Thymus (tissue), 11 donors: ENCODE measurements at regions not wholly inside any gene's neighbourhood (a gene's known extent, or its start where the extent isn't known, plus 50 kb on each side); places are given as distances from the start of the nearest gene placed in this dataset.

Experiments used
- DNase-seq, 9 donors: peaks; one replicate each; pipeline ENCODE4 v3.0.0-alpha.2; 2013; ENCODE audit warnings: low spot score in 9 of 9, low read depth in 6 of 9, missing footprints in 1 of 9
- H3K27ac ChIP-seq, 2 donors: one replicate each; pipeline ENCODE4 v1.5.1; 2013; ENCODE audit warnings: control low read depth in 1 of 2, low read depth in 1 of 2, low read length in 1 of 2, mild to moderate bottlenecking in 1 of 2, moderate library complexity in 1 of 2
- H3K27me3 ChIP-seq, 2 donors: one replicate each; pipeline ENCODE4 v1.5.1; 2013; ENCODE audit warnings: low read length in 1 of 2; ENCODE audit not compliant: control insufficient read depth in 2 of 2, insufficient read depth in 1 of 2
- H3K36me3 ChIP-seq, 2 donors: one replicate each; pipeline ENCODE4 v1.5.1; 2013; ENCODE audit warnings: low read length in 1 of 2, mild to moderate bottlenecking in 1 of 2, moderate library complexity in 1 of 2; ENCODE audit not compliant: control insufficient read depth in 2 of 2, insufficient read depth in 2 of 2
- H3K4me1 ChIP-seq, 2 donors: one replicate each; pipeline ENCODE4 v1.5.1; 2013; ENCODE audit warnings: low read length in 2 of 2; ENCODE audit not compliant: control insufficient read depth in 2 of 2, insufficient read depth in 2 of 2
- H3K4me3 ChIP-seq, 2 donors: one replicate each; pipeline ENCODE4 v1.5.1; 2013; ENCODE audit warnings: low read length in 2 of 2, control low read depth in 1 of 2, mild to moderate bottlenecking in 1 of 2
- H3K9me3 ChIP-seq, 2 donors: one replicate each; pipeline ENCODE4 v1.5.1; 2013; ENCODE audit warnings: low read length in 1 of 2, mild to moderate bottlenecking in 1 of 2; ENCODE audit not compliant: control insufficient read depth in 2 of 2, insufficient read depth in 1 of 2
- WGBS: extraction: QIAGEN DNeasy Blood & Tissue Kit; methylation state at CpG from one replicate; pipeline ENCODE4 v1.1.7; 2013; 5-methylcytosine and 5-hydroxymethylcytosine counted together
- donor health status: healthy.

DNA sequence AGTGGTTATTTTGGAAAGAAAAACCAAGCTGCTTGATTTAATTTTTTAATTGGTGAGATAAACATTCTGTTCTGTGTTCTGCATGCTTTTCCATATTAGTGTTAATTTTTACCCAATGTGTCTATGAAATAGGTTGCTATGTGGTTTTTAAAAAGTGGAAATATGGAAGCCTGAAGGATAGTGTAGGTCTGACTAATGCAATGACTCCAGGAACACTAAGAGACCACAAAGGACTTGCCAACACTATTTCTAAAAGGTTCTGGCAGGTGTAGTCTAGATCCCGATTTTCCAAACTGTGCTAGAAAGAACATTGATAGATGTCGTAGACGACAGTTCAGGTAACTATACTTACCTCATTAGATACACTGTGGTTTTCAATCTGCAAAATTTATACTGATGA is 877.4 kb upstream of the GOT2 start:
- DNase-seq, result no peak
- no peak overlapping the region for H3K4me3 ChIP-seq
- no peaks in the 10 kb centered on the region for H3K27me3 ChIP-seq
- 86% methylated on average over 3 of the region's 3 CpGs for WGBS
- H3K9me3 ChIP-seq, result no peaks in the 10 kb centered on the region
- no peaks in the 10 kb centered on the region for H3K36me3 ChIP-seq
- H3K4me1 ChIP-seq, result no peaks in the 10 kb centered on the region
- no peak overlapping the region for H3K27ac ChIP-seq

DNA sequence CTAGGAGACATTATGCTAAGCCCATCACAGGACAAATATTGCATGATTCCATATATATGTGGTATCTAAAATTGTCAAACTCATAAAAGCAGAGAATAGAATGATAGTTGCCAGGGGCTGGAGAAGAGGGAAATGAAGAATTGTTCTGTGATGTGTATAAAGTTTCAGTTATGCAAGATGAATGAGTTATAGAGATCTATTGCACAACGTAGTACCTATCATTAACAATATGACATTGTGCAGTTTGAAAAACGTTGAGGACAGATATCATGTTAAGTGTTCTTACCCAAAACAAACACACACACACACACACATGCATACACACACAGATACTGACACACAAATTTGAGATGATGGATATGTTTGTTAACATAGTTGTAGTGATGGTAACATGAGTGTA is 871.6 kb upstream of the GOT2 start:
- H3K36me3 ChIP-seq, result no peaks in the 10 kb centered on the region
- H3K9me3 ChIP-seq, result no peaks in the 10 kb centered on the region
- no peak for DNase-seq
- H3K4me3 ChIP-seq, result no peak overlapping the region
- H3K27ac ChIP-seq, result no peak overlapping the region
- no peaks in the 10 kb centered on the region for H3K27me3 ChIP-seq
- H3K4me1 ChIP-seq, result no peaks in the 10 kb centered on the region
- 74% methylated on average over 2 of the region's 2 CpGs for WGBS

DNA sequence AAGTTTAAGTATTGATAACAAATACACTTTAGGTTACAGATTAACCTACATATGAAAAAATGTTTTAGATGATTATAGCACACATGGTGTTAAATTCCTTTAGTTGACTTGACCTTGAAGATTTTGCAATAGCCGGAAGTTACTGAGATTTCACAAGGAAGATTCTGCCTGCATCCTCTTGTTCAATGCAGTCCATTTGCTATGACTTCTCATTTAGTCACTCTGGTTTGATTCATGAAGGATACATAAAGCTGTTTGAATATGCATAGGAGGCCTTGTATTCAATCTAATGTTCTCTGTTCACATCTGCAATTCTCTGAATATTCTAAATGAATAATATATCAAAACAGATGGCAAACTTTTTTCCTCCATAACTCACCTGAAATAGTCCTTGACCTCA is 870.2 kb upstream of the GOT2 start:
- H3K4me3 ChIP-seq, result no peak overlapping the region
- H3K27me3 ChIP-seq, result no peaks in the 10 kb centered on the region
- WGBS, result 100% methylated on average over 1 of the region's 1 CpG
- H3K4me1 ChIP-seq, result no peaks in the 10 kb centered on the region
- no peak overlapping the region for H3K27ac ChIP-seq
- DNase-seq, result no peak
- H3K36me3 ChIP-seq, result no peaks in the 10 kb centered on the region
- no peaks in the 10 kb centered on the region for H3K9me3 ChIP-seq

DNA sequence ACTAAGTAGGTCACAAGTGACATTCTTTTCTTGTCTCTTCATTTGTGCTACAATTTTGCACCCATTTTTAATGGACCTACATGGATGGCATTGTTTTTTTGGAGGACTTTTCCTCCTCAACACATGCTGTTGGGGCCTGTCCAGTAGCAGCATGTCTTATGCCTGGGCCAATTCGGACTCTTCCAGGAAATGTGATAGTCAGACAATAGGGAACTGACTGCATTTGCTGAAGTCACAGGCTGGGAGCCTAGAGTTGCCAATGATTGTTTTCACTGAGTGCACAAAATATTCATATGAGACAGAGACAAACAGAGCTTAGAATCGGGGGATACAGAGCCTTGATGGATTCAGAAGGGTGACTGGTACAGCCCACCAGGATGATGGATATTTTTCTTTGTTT is 867.3 kb upstream of the GOT2 start:
- 81% methylated on average over 2 of the region's 2 CpGs for WGBS

DNA sequence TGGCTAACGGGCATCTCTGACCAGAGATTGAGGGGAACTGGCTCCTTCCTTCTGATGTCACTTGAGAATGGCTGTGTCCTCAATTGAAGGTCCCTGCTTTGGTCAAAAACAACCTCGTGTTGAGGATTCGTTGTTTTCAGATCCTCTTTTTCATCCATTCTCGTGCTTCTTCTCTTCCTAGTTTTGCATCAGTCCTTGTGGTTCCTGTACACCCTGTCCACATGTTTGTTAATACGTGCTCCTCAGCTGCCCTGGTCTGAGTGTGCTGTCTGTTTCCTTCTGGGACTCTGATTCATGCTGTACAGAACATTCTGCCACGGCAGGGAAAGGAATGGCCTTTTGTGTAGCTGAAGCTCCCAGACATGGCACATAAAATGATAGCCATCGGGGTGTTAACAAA is 863.2 kb upstream of the GOT2 start:
- 88% methylated on average over 7 of the region's 7 CpGs for WGBS
- no peak for DNase-seq
- Histone ChIP-seq H3K36me3 (no peaks in the 10 kb centered on the region), H3K4me1 (no peaks in the 10 kb centered on the region), H3K4me3 (no peak overlapping the region), H3K27ac (no peak overlapping the region), H3K27me3 (no peaks in the 10 kb centered on the region), H3K9me3 (no peaks in the 10 kb centered on the region)

More for the DNA sequence above, 867.3 kb upstream of the GOT2 start:
- H3K36me3 ChIP-seq, result no peaks in the 10 kb centered on the region
- H3K4me3 ChIP-seq, result no peak overlapping the region
- no peak overlapping the region for H3K27ac ChIP-seq
- no peaks in the 10 kb centered on the region for H3K27me3 ChIP-seq
- no peak for DNase-seq
- no peaks in the 10 kb centered on the region for H3K4me1 ChIP-seq
- H3K9me3 ChIP-seq, result no peaks in the 10 kb centered on the region

DNA sequence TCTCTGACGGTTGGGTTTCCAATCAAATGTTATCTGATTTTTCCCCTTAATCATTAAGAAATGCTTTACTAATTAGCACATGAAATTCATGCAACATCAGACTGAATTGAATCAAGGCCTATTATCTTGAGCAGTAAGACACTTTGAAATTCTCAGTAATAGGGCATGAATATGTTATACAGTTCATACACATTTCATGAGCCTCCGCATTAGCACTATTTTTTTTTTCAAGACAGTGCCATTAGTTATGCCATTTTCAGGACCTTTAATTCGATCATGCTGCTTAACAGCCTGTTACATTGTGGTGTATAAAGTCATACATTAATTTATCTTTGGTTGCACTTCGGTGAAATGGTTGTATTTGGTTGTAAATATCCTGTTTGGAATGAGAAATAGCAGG is 862.6 kb upstream of the GOT2 start:
- no peaks in the 10 kb centered on the region for H3K27me3 ChIP-seq
- H3K9me3 ChIP-seq, result no peaks in the 10 kb centered on the region
- H3K4me1 ChIP-seq, result no peaks in the 10 kb centered on the region
- 85% methylated on average over 4 of the region's 4 CpGs for WGBS
- H3K4me3 ChIP-seq, result no peak overlapping the region
- DNase-seq, result no peak
- H3K27ac ChIP-seq, result no peak overlapping the region
- no peaks in the 10 kb centered on the region for H3K36me3 ChIP-seq

DNA sequence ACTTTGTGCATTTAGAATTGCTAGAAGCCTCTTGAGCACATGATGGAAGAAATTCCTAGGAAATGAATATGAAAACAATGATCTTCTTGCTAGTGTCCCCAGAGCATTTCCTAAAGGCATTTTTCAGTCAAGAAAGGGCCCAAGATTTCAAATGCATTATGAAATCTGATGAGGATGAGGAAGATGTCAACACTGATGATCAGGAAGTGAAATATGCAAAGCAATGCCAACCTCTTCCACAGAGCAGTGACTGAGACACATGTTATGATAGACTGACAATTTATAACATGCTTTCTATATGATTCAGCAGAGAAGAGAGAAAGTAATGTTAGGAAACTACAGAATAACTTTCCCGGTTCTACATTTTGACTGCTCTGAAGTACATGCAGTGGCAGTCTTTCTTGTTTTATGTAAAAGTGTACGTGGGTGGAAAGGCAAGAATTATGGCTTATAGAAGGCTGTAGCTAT is 859.1 kb upstream of the GOT2 start:
- no peaks in the 10 kb centered on the region for H3K36me3 ChIP-seq
- 75% methylated on average over 2 of the region's 2 CpGs for WGBS
- H3K9me3 ChIP-seq, result no peaks in the 10 kb centered on the region
- no peak overlapping the region for H3K4me3 ChIP-seq
- DNase-seq, result no peak
- H3K4me1 ChIP-seq, result no peaks in the 10 kb centered on the region
- H3K27ac ChIP-seq, result no peak overlapping the region
- H3K27me3 ChIP-seq, result no peaks in the 10 kb centered on the region

DNA sequence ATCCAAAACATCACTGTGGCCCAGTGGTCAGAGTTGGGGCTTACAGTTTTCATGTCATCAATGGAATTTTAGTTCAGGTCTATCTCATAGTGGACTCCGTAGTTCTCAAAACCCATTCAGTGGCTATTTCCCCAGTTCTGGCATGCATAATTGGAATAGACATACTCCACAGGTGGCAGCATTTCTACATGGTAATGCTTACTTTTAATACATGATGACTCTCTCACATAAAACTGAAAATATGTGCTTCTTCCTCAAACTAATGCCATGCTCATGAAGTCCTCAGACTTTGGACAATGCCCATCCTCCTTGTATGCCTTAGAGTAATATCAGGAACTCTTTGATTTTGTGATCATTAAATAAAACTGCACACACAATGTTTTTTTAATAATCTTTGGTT is 857.4 kb upstream of the GOT2 start:
- Histone ChIP-seq H3K4me3 (no peak overlapping the region), H3K36me3 (no peaks in the 10 kb centered on the region), H3K9me3 (no peaks in the 10 kb centered on the region), H3K4me1 (no peaks in the 10 kb centered on the region), H3K27ac (no peak overlapping the region), H3K27me3 (no peaks in the 10 kb centered on the region)
- DNase-seq, result no peak
- WGBS, result 95% methylated on average over 1 of the region's 1 CpG

DNA sequence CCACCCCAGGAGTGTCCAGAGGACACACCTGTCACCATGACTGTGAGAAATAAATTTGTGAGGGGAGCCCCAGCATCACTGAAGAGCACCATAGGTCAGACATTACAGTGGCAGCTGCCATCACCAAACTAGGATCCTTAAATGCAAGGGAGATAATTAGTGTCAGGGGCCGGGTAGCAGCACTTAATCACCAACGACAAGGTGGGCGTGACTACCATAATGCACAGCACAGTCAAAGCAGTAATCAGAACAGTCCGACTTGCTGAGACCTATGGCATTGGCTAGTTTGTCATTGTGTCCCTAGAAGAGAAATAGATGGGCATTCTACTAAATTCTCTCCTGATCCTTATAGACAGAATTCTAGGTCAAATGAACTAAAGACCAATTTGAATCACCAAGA is 856.7 kb upstream of the GOT2 start:
- DNase-seq, result no peak
- Histone ChIP-seq H3K4me3 (no peak overlapping the region), H3K36me3 (no peaks in the 10 kb centered on the region), H3K4me1 (no peaks in the 10 kb centered on the region), H3K9me3 (no peaks in the 10 kb centered on the region), H3K27me3 (no peaks in the 10 kb centered on the region), H3K27ac (no peak overlapping the region)
- WGBS, result 96% methylated on average over 4 of the region's 4 CpGs

DNA sequence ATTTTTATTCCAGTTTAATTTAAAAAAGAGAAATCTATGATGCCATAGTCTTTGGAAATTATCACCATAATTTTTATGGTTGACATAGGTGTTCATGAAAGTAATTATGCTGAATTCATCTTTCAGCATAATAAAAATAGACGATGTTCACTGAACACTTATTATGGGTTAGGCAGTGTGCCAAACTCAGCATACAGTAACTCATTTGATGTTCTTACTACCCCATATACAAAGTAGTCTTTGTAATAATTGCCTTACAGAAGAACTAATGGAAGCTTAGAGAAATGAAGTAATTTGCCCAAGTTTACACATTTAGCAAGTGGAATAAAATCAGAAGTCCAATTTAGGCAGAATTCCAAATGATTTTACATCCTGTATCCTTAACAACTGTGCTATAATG is 852.2 kb upstream of the GOT2 start:
- Histone ChIP-seq H3K4me1 (no peaks in the 10 kb centered on the region), H3K27ac (no peak overlapping the region), H3K27me3 (no peaks in the 10 kb centered on the region), H3K9me3 (no peaks in the 10 kb centered on the region), H3K4me3 (no peak overlapping the region), H3K36me3 (no peaks in the 10 kb centered on the region)
- DNase-seq, result no peak
- 97% methylated on average over 1 of the region's 1 CpG for WGBS
